GM23248 (cell line): ENCODE measurements at regions not wholly inside any gene's neighbourhood (a gene's known extent, or its start where the extent isn't known, plus 50 kb on each side); places are given as distances from the start of the nearest gene placed in this dataset.
"Not testable (repeated sequence)": the region's sequence is repeated elsewhere in the genome, so short reads cannot be mapped to it uniquely, and the experiment has no call there.

Experiments used
- EZH2 ChIP-seq: fragments of 200-600 bp; sonication (generic); IDR thresholded peaks from 2 replicates; pipeline ENCODE4 v1.6.1; 2018; ENCODE audit warnings: antibody characterized with exemption, mild to moderate bottlenecking; ENCODE audit not compliant: insufficient read depth, poor library complexity, severe bottlenecking
- EZH2phosphoT487 ChIP-seq: fragments of 200-600 bp; sonication (generic); IDR thresholded peaks from 2 replicates; pipeline ENCODE4 v1.6.1; 2018; ENCODE audit warnings: antibody characterized with exemption, moderate library complexity, mild to moderate bottlenecking, low read depth; ENCODE audit not compliant: insufficient read depth

DNA sequence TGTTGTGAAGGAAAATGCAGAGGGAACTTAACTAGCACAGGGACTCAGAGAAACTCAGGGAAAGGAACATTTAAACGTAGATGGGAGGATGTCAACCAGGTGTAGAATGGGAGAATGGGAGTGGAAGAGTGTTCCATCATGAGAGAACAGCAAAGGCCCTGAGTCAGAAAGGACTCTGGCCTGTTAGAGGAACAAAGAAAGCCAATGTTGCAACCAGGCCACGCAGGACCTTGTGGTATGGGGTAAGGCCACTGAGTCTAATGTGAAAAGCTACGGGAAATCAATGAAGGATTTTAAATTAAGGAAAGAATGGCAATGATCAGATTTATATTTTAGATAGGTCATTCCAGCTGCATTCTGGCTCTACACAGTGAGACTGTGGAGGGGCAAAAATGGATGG lies 163.9 kb upstream of the NBPF9 start:
- not testable (repeated sequence) for TF ChIP-seq EZH2phosphoT487, EZH2
